ENCODE measurements at regions not wholly inside any gene's neighbourhood (a gene's known extent, or its start where the extent isn't known, plus 50 kb on each side); places are given as distances from the start of the nearest gene placed in this dataset.
A peak's percentile ranks its signal among the peaks of the same experiment; 100 is the strongest.

DNA sequence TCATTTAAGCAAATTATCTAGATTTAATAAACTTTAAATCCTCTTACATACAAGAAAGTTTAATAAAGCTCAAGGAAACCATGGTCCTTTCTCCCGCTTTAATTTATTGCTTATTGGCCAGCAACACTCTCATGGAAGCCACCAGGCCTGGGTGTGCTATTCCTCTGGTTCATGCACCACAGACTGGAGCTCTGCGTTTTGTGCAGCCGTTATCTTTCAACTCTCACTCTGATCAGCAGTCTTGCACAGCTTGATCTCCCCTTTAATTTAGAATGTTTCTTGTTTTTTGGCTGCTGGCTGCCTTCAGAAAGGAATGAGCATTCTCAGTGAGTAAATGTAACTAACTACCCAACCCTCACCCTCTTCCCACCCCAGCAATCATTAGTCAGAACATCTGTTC is 318.7 kb downstream of the MEIS1 start:
- Histone ChIP-seq H2AFZ (ENCODE audit: low read length, unreplicated experiment) (no peak overlapping the region), H3K27me3 (ENCODE audit: insufficient read depth, low read length) (no peaks in the 10 kb centered on the region), H3K27ac (ENCODE audit: low read depth, low read length) (no peak overlapping the region), H3K4me1 (ENCODE audit: control insufficient read depth, insufficient read depth, low read length, unreplicated experiment) (no peaks in the 10 kb centered on the region), H3K36me3 (ENCODE audit: insufficient read depth, low read length) (no peaks in the 10 kb centered on the region), H3K79me2 (ENCODE audit: control insufficient read depth, insufficient read depth, low read length, unreplicated experiment) (no peaks in the 10 kb centered on the region), H3K4me3 (ENCODE audit: low read depth, low read length) (no peak overlapping the region)

- H3K79me2 ChIP-seq (ENCODE audit: control insufficient read depth, insufficient read depth, low read length, unreplicated experiment) = no peaks in the 10 kb centered on the region
Observed at GRCh38 chr2:66755974-66756373, 321.0 kb downstream of the MEIS1 start.

GRCh38 chr2:66761826-66762225 is 326.9 kb downstream of the MEIS1 start:
- no peak overlapping the region for H2AFZ ChIP-seq (ENCODE audit: low read length, unreplicated experiment)
- no peaks in the 10 kb centered on the region for H3K4me1 ChIP-seq (ENCODE audit: control insufficient read depth, insufficient read depth, low read length, unreplicated experiment)
- no peaks in the 10 kb centered on the region for H3K27me3 ChIP-seq (ENCODE audit: insufficient read depth, low read length)
- H3K27ac ChIP-seq (ENCODE audit: low read depth, low read length) = no peak overlapping the region
- H3K36me3 ChIP-seq (ENCODE audit: insufficient read depth, low read length) = no peaks in the 10 kb centered on the region
- H3K4me3 ChIP-seq (ENCODE audit: low read depth, low read length) = no peak overlapping the region
- no peaks in the 10 kb centered on the region for H3K79me2 ChIP-seq (ENCODE audit: control insufficient read depth, insufficient read depth, low read length, unreplicated experiment)

More at GRCh38 chr2:66755974-66756373, 321.0 kb downstream of the MEIS1 start:
- H3K4me1 ChIP-seq (ENCODE audit: control insufficient read depth, insufficient read depth, low read length, unreplicated experiment) = no peaks in the 10 kb centered on the region
- H3K4me3 ChIP-seq (ENCODE audit: low read depth, low read length) = no peak overlapping the region
- H2AFZ ChIP-seq (ENCODE audit: low read length, unreplicated experiment) = no peak overlapping the region
- H3K36me3 ChIP-seq (ENCODE audit: insufficient read depth, low read length) = no peaks in the 10 kb centered on the region
- no peak overlapping the region for H3K27ac ChIP-seq (ENCODE audit: low read depth, low read length)
- H3K27me3 ChIP-seq (ENCODE audit: insufficient read depth, low read length) = no peaks in the 10 kb centered on the region

GRCh38 chr2:66762761-66763160 is 327.8 kb downstream of the MEIS1 start:
- H3K79me2 ChIP-seq (ENCODE audit: control insufficient read depth, insufficient read depth, low read length, unreplicated experiment) = no peaks in the 10 kb centered on the region
- no peaks in the 10 kb centered on the region for H3K36me3 ChIP-seq (ENCODE audit: insufficient read depth, low read length)
- no peak overlapping the region for H3K27ac ChIP-seq (ENCODE audit: low read depth, low read length)

GRCh38 chr2:66766582-66766981 is 331.7 kb downstream of the MEIS1 start:
- Histone ChIP-seq H3K36me3 (ENCODE audit: insufficient read depth, low read length) (no peaks in the 10 kb centered on the region), H2AFZ (ENCODE audit: low read length, unreplicated experiment) (no peak overlapping the region), H3K4me3 (ENCODE audit: low read depth, low read length) (no peak overlapping the region), H3K4me1 (ENCODE audit: control insufficient read depth, insufficient read depth, low read length, unreplicated experiment) (no peaks in the 10 kb centered on the region), H3K27ac (ENCODE audit: low read depth, low read length) (no peak overlapping the region), H3K27me3 (ENCODE audit: insufficient read depth, low read length) (no peaks in the 10 kb centered on the region), H3K79me2 (ENCODE audit: control insufficient read depth, insufficient read depth, low read length, unreplicated experiment) (no peaks in the 10 kb centered on the region)

More at GRCh38 chr2:66762761-66763160, 327.8 kb downstream of the MEIS1 start:
- Histone ChIP-seq H3K4me3 (ENCODE audit: low read depth, low read length) (no peak overlapping the region), H3K27me3 (ENCODE audit: insufficient read depth, low read length) (no peaks in the 10 kb centered on the region), H2AFZ (ENCODE audit: low read length, unreplicated experiment) (no peak overlapping the region), H3K4me1 (ENCODE audit: control insufficient read depth, insufficient read depth, low read length, unreplicated experiment) (no peaks in the 10 kb centered on the region)

DNA sequence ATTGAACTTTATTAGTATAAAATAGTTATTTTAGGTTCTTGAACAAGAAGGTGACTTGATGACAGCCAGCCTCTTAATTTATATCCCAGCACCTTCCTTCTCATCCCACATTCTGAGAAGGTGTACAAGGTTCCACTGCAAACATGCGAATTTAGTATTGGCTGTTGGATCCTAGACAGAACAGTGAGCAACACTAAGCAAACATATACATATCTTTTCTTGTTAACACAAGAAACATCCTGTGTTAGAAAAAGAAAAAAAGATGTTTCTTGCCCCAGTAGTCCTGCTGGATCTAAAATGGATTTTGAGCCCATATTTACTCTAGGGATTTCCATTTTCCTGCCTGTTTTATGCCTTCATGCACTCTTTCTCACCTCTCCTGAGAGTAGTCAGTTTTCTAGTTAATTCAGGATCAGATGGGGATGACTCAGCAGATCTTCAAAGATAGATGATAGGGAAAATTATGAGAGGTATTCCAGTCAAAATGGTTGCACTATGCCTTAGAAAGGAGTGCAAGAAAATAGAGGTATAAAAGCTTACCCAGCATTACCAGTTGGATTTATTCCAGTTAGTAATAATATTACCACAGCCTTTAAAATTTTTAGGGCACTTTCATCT is 336.5 kb downstream of the MEIS1 start:
- Histone ChIP-seq H2AFZ (ENCODE audit: low read length, unreplicated experiment) (peak overlapping the region; percentile 74), H3K4me1 (ENCODE audit: control insufficient read depth, insufficient read depth, low read length, unreplicated experiment) (no peaks in the 10 kb centered on the region), H3K27me3 (ENCODE audit: insufficient read depth, low read length) (no peaks in the 10 kb centered on the region), H3K4me3 (ENCODE audit: low read depth, low read length) (no peak overlapping the region), H3K27ac (ENCODE audit: low read depth, low read length) (no peak overlapping the region), H3K79me2 (ENCODE audit: control insufficient read depth, insufficient read depth, low read length, unreplicated experiment) (no peaks in the 10 kb centered on the region), H3K36me3 (ENCODE audit: insufficient read depth, low read length) (no peaks in the 10 kb centered on the region)

DNA sequence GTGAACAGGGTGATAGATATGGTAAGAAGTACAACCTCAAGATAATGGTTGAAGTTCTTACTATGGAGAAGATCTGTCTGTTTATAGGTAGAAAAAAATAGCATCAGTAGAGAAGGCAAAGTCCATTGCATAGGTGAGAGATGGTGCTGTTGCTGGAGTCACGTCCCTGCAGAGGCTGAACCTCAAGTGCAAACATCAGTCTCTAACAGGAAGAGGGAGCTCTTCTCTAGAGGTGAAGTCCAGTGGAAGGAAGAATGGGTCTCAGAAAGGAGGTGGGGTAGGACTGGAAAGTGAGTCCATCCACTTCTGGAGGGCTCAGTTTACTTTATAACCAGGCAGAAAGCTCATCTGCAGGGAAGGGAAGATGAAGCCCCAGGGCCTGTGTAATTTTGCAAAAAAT is 337.7 kb downstream of the MEIS1 start:
- H3K36me3 ChIP-seq (ENCODE audit: insufficient read depth, low read length) = no peaks in the 10 kb centered on the region
- no peak overlapping the region for H2AFZ ChIP-seq (ENCODE audit: low read length, unreplicated experiment)
- no peaks in the 10 kb centered on the region for H3K79me2 ChIP-seq (ENCODE audit: control insufficient read depth, insufficient read depth, low read length, unreplicated experiment)
- H3K4me1 ChIP-seq (ENCODE audit: control insufficient read depth, insufficient read depth, low read length, unreplicated experiment) = no peaks in the 10 kb centered on the region
- H3K4me3 ChIP-seq (ENCODE audit: low read depth, low read length) = no peak overlapping the region
- H3K27ac ChIP-seq (ENCODE audit: low read depth, low read length) = no peak overlapping the region
- H3K27me3 ChIP-seq (ENCODE audit: insufficient read depth, low read length) = no peaks in the 10 kb centered on the region

- no peak overlapping the region for H3K4me3 ChIP-seq (ENCODE audit: low read depth, low read length)
- H3K4me1 ChIP-seq (ENCODE audit: control insufficient read depth, insufficient read depth, low read length, unreplicated experiment) = no peaks in the 10 kb centered on the region
- no peak overlapping the region for H2AFZ ChIP-seq (ENCODE audit: low read length, unreplicated experiment)
- H3K27ac ChIP-seq (ENCODE audit: low read depth, low read length) = no peak overlapping the region
- no peaks in the 10 kb centered on the region for H3K36me3 ChIP-seq (ENCODE audit: insufficient read depth, low read length)
- H3K79me2 ChIP-seq (ENCODE audit: control insufficient read depth, insufficient read depth, low read length, unreplicated experiment) = no peaks in the 10 kb centered on the region
- no peaks in the 10 kb centered on the region for H3K27me3 ChIP-seq (ENCODE audit: insufficient read depth, low read length)
Observed at GRCh38 chr2:66775730-66776422, 341.0 kb downstream of the MEIS1 start.

GRCh38 chr2:66781804-66782203 is 346.9 kb downstream of the MEIS1 start:
- Histone ChIP-seq H3K27ac (ENCODE audit: low read depth, low read length) (no peak overlapping the region), H3K4me3 (ENCODE audit: low read depth, low read length) (no peak overlapping the region), H3K4me1 (ENCODE audit: control insufficient read depth, insufficient read depth, low read length, unreplicated experiment) (no peaks in the 10 kb centered on the region), H3K36me3 (ENCODE audit: insufficient read depth, low read length) (no peaks in the 10 kb centered on the region), H2AFZ (ENCODE audit: low read length, unreplicated experiment) (no peak overlapping the region), H3K27me3 (ENCODE audit: insufficient read depth, low read length) (no peaks in the 10 kb centered on the region), H3K79me2 (ENCODE audit: control insufficient read depth, insufficient read depth, low read length, unreplicated experiment) (no peaks in the 10 kb centered on the region)

- H3K27ac ChIP-seq (ENCODE audit: low read depth, low read length) = no peak overlapping the region
- H3K4me1 ChIP-seq (ENCODE audit: control insufficient read depth, insufficient read depth, low read length, unreplicated experiment) = no peaks in the 10 kb centered on the region
- H3K27me3 ChIP-seq (ENCODE audit: insufficient read depth, low read length) = no peaks in the 10 kb centered on the region
- no peaks in the 10 kb centered on the region for H3K36me3 ChIP-seq (ENCODE audit: insufficient read depth, low read length)
- H2AFZ ChIP-seq (ENCODE audit: low read length, unreplicated experiment) = no peak overlapping the region
- no peak overlapping the region for H3K4me3 ChIP-seq (ENCODE audit: low read depth, low read length)
- H3K79me2 ChIP-seq (ENCODE audit: control insufficient read depth, insufficient read depth, low read length, unreplicated experiment) = no peaks in the 10 kb centered on the region
Observed at GRCh38 chr2:66782780-66783361, 347.9 kb downstream of the MEIS1 start.

DNA sequence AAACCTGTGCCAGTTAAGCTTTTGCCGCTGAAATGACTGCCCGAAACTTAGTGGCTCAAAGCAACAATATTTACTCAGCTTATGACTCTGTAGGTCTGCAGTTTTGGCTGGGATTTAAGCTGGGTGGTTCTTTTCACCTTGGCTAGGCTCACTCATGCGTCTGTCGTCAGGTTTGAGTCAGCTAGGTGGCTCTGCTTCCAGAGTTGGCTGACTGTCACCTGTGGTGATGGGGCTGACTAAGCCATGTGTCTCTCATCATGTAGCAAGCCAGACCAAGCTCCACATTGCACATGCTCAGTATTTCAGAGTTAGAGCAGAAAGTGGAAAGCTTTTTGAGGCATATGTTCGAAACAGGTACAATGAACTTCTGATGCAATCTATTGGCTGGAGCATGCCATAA is 354.8 kb downstream of the MEIS1 start:
- Histone ChIP-seq H3K4me1 (ENCODE audit: control insufficient read depth, insufficient read depth, low read length, unreplicated experiment) (peaks cover 20% of the 10 kb centered on the region), H3K27me3 (ENCODE audit: insufficient read depth, low read length) (no peaks in the 10 kb centered on the region), H3K36me3 (ENCODE audit: insufficient read depth, low read length) (no peaks in the 10 kb centered on the region), H3K79me2 (ENCODE audit: control insufficient read depth, insufficient read depth, low read length, unreplicated experiment) (no peaks in the 10 kb centered on the region), H2AFZ (ENCODE audit: low read length, unreplicated experiment) (no peak overlapping the region), H3K4me3 (ENCODE audit: low read depth, low read length) (no peak overlapping the region), H3K27ac (ENCODE audit: low read depth, low read length) (no peak overlapping the region)

Data from ACC112 (cell line).